Thyroid gland (tissue), 4 donors: ENCODE measurements at regions not wholly inside any gene's neighbourhood (a gene's known extent, or its start where the extent isn't known, plus 50 kb on each side); places are given as distances from the start of the nearest gene placed in this dataset.

Experiments
- POLR2A ChIP-seq, 2 donors: fragments of 450-650 bp; IDR thresholded peaks; one replicate each; pipeline ENCODE4 v1.6.1; 2017; ENCODE audit warnings: antibody characterized with exemption in 2 of 2, mild to moderate bottlenecking in 2 of 2, moderate library complexity in 1 of 2
- TF ChIP-seq, protein P1 (sequence below), 6 experiments: fragments of 200-600 bp in 3 of 6; fragments of 450-650 bp in 3 of 6; sonication (generic) in 3 of 6; IDR thresholded peaks; one replicate each; pipeline ENCODE4 v1.5.1; 2016 to 2019; ENCODE audit warnings: antibody characterized with exemption in 6 of 6, mild to moderate bottlenecking in 2 of 6, inconsistent platforms in 1 of 6, moderate library complexity in 1 of 6

DNA sequence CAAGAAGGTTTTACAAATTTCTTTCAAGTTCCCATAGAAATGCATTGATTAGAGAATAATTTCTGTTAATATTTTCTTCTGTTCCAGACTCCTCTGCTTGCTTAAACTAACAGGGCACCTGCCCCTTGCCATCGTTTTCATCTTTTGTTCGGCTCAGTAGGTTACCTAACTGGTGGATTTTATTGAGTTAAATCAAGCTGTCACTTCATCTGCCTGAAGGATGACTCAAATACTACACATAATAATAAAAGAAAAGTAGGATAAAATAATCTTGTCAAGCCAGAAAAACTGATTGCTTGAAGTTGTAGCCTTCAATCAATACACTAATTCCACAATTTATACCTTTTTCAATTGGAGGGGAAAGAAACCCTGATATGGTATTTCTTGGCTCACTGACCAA is 234.0 kb downstream of the NR4A2 start:
- TF ChIP-seq POLR2A (IDR thresholded peaks at IDR 0.05) = no peak
- TF ChIP-seq, protein P1, sequence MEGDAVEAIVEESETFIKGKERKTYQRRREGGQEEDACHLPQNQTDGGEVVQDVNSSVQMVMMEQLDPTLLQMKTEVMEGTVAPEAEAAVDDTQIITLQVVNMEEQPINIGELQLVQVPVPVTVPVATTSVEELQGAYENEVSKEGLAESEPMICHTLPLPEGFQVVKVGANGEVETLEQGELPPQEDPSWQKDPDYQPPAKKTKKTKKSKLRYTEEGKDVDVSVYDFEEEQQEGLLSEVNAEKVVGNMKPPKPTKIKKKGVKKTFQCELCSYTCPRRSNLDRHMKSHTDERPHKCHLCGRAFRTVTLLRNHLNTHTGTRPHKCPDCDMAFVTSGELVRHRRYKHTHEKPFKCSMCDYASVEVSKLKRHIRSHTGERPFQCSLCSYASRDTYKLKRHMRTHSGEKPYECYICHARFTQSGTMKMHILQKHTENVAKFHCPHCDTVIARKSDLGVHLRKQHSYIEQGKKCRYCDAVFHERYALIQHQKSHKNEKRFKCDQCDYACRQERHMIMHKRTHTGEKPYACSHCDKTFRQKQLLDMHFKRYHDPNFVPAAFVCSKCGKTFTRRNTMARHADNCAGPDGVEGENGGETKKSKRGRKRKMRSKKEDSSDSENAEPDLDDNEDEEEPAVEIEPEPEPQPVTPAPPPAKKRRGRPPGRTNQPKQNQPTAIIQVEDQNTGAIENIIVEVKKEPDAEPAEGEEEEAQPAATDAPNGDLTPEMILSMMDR (IDR thresholded peaks at IDR 0.05) = no peak
